Cardiac fibroblast (primary cell): ENCODE measurements at regions not wholly inside any gene's neighbourhood (a gene's known extent, or its start where the extent isn't known, plus 50 kb on each side); places are given as distances from the start of the nearest gene placed in this dataset.
A peak's percentile ranks its signal among the peaks of the same experiment; 100 is the strongest.

Experiments used
- DNase-seq, 2 donors: peaks; one replicate each; pipeline versions ENCODE4 v3.0.0 to v3.0.0-alpha.2; 2010; ENCODE audit warnings: low read depth in 2 of 2
- H3K4me3 ChIP-seq, 2 donors: replicated peaks in 1 of 2; 1 replicate in 1 of 2; 2 replicates in 1 of 2; pipeline ENCODE4 v1.5.1; 2011; ENCODE audit warnings: low read depth in 2 of 2, low read length in 2 of 2, mild to moderate bottlenecking in 2 of 2, moderate library complexity in 1 of 2
- CTCF ChIP-seq: IDR thresholded peaks from one replicate; pipeline ENCODE4 v1.5.1; 2011; ENCODE audit warnings: low read depth, mild to moderate bottlenecking, low read length, inconsistent platforms

- DNase-seq: no peak
- H3K4me3 ChIP-seq: no peak overlapping the region
- TF ChIP-seq CTCF: no peak
Measured at GRCh38 chr9:13457795-13458194, 178.3 kb upstream of the MPDZ start.

GRCh38 chr9:13450723-13451122 is 171.2 kb upstream of the MPDZ start:
- no peak overlapping the region for H3K4me3 ChIP-seq
- DNase-seq: peak in 1 of 2 donors; percentile 37

GRCh38 chr9:13448482-13448881 is 169.0 kb upstream of the MPDZ start:
- no peak overlapping the region for H3K4me3 ChIP-seq
- DNase-seq: no peak
- no peak for TF ChIP-seq CTCF

More at GRCh38 chr9:13450723-13451122, 171.2 kb upstream of the MPDZ start:
- TF ChIP-seq CTCF: no peak

- H3K4me3 ChIP-seq: no peak overlapping the region
- no peak for TF ChIP-seq CTCF
- peak; percentile 6 to 37 for DNase-seq
Measured at GRCh38 chr9:13447843-13448422, 168.4 kb upstream of the MPDZ start.

GRCh38 chr9:13446938-13447842 is 167.7 kb upstream of the MPDZ start:
- H3K4me3 ChIP-seq: no peak overlapping the region
- peak; percentile 25 to 40 for DNase-seq
- TF ChIP-seq CTCF: peak; percentile 7

GRCh38 chr9:13446286-13446937 is 166.9 kb upstream of the MPDZ start:
- no peak for TF ChIP-seq CTCF
- no peak for DNase-seq
- H3K4me3 ChIP-seq: no peak overlapping the region
